WTC11 (cell line): ENCODE measurements at regions not wholly inside any gene's neighbourhood (a gene's known extent, or its start where the extent isn't known, plus 50 kb on each side); places are given as distances from the start of the nearest gene placed in this dataset.

ENCODE experiments used
- ATF3 ChIP-seq: sonication (generic); formaldehyde crosslinking; conservative IDR thresholded peaks from 2 replicates; pipeline ENCODE4 v1.8.1; 2022; ENCODE audit warnings: mild to moderate bottlenecking, missing genetic modification reagents
- CBFB ChIP-seq: sonication (generic); formaldehyde crosslinking; IDR thresholded peaks from 2 replicates; pipeline ENCODE4 v1.8.1; 2022; ENCODE audit warnings: mild to moderate bottlenecking, low read depth, missing genetic modification reagents
- CTCF ChIP-seq: fragments of 200-600 bp; IDR thresholded peaks from 2 replicates; pipeline ENCODE4 v1.8.0; 2022; ENCODE audit warnings: antibody characterized with exemption
- NR3C1 ChIP-seq: sonication (generic); formaldehyde crosslinking; conservative IDR thresholded peaks from 2 replicates; pipeline ENCODE4 v1.8.1; 2023; ENCODE audit warnings: low read depth, mild to moderate bottlenecking, missing genetic modification reagents

GRCh38 chr5:30414078-30414477, 779.4 kb upstream of the CDH6 start:
- no peak for TF ChIP-seq CTCF
- TF ChIP-seq CBFB (CRISPR knock-in tag): no peak
- TF ChIP-seq ATF3: no peak
- TF ChIP-seq NR3C1 (CRISPR knock-in tag): no peak
